ENCODE measurements at regions not wholly inside any gene's neighbourhood (a gene's known extent, or its start where the extent isn't known, plus 50 kb on each side); places are given as distances from the start of the nearest gene placed in this dataset.

- H3K79me2 ChIP-seq (ENCODE audit: insufficient read depth, low read length): peaks cover 100% of the 10 kb centered on the region
- peaks cover 40% of the 10 kb centered on the region for H3K36me3 ChIP-seq (ENCODE audit: low read length)
- TF ChIP-seq CTCF (IDR thresholded peaks at IDR 0.05; ENCODE audit: insufficient read depth, low read length, poor library complexity, severe bottlenecking) (no peak), EZH2phosphoT487 (conservative IDR thresholded peaks at IDR 0.05; ENCODE audit: low read length) (no peak)
- no peaks in the 10 kb centered on the region for H3K27me3 ChIP-seq (ENCODE audit: low read length)
- H3K27ac ChIP-seq (ENCODE audit: low read depth, low read length): peak overlapping the region; percentile 90
- H3K4me3 ChIP-seq (ENCODE audit: insufficient read depth, low read length, poor library complexity, severe bottlenecking): peak overlapping the region; percentile 55
- peaks cover 34% of the 10 kb centered on the region for H3F3A ChIP-seq (ENCODE audit: insufficient read depth)
- no peaks in the 10 kb centered on the region for H3K9me3 ChIP-seq (ENCODE audit: insufficient read depth, low read length)
- H3K9ac ChIP-seq (ENCODE audit: low read length): peak overlapping the region; percentile 59
- H3K9me2 ChIP-seq (replicated peaks; ENCODE audit: insufficient read depth, low read length): no peaks in the 10 kb centered on the region
- H2AFZ ChIP-seq (ENCODE audit: low read depth, low read length, severe bottlenecking): no peak overlapping the region
- peak overlapping the region; percentile 100 for H3K4me2 ChIP-seq (ENCODE audit: low read depth, low read length, poor library complexity, severe bottlenecking)
- H4K20me1 ChIP-seq (ENCODE audit: low read depth, low read length): peaks cover 3% of the 10 kb centered on the region; the same call in 1 of the 2 replicates
Measured at GRCh38 chr1:198929111-198929604, 290.3 kb downstream of the PTPRC start.

- Histone ChIP-seq H3K36me3 (ENCODE audit: low read length) (peaks cover 36% of the 10 kb centered on the region), H3K9me2 (replicated peaks; ENCODE audit: insufficient read depth, low read length) (no peaks in the 10 kb centered on the region), H3K9ac (ENCODE audit: low read length) (peak overlapping the region; percentile 59), H2AFZ (ENCODE audit: low read depth, low read length, severe bottlenecking) (no peak overlapping the region), H3K9me3 (ENCODE audit: insufficient read depth, low read length) (no peaks in the 10 kb centered on the region), H3F3A (ENCODE audit: insufficient read depth) (peaks cover 39% of the 10 kb centered on the region), H3K27me3 (ENCODE audit: low read length) (no peaks in the 10 kb centered on the region), H4K20me1 (ENCODE audit: low read depth, low read length) (no peaks in the 10 kb centered on the region; the same call in 1 of the 2 replicates), H3K4me2 (ENCODE audit: low read depth, low read length, poor library complexity, severe bottlenecking) (peak overlapping the region; percentile 100), H3K79me2 (ENCODE audit: insufficient read depth, low read length) (peaks cover 100% of the 10 kb centered on the region), H3K4me3 (ENCODE audit: insufficient read depth, low read length, poor library complexity, severe bottlenecking) (peak overlapping the region; percentile 55), H3K27ac (ENCODE audit: low read depth, low read length) (peak overlapping the region; percentile 90)
- TF ChIP-seq EZH2phosphoT487 (conservative IDR thresholded peaks at IDR 0.05; ENCODE audit: low read length) (no peak), CTCF (IDR thresholded peaks at IDR 0.05; ENCODE audit: insufficient read depth, low read length, poor library complexity, severe bottlenecking) (no peak)
Measured at GRCh38 chr1:198929961-198930599, 291.2 kb downstream of the PTPRC start.

- no peaks in the 10 kb centered on the region; the same call in 1 of the 2 replicates for H4K20me1 ChIP-seq (ENCODE audit: low read depth, low read length)
- no peak overlapping the region for H2AFZ ChIP-seq (ENCODE audit: low read depth, low read length, severe bottlenecking)
- no peak for TF ChIP-seq CTCF (IDR thresholded peaks at IDR 0.05; ENCODE audit: insufficient read depth, low read length, poor library complexity, severe bottlenecking)
- no peak for TF ChIP-seq EZH2phosphoT487 (conservative IDR thresholded peaks at IDR 0.05; ENCODE audit: low read length)
Measured at GRCh38 chr1:198932351-198932991, 293.6 kb downstream of the PTPRC start.

More at GRCh38 chr1:198932351-198932991, 293.6 kb downstream of the PTPRC start:
- H3K4me3 ChIP-seq (ENCODE audit: insufficient read depth, low read length, poor library complexity, severe bottlenecking): peak overlapping the region; percentile 77
- H3K9ac ChIP-seq (ENCODE audit: low read length): peak overlapping the region; percentile 70
- H3K27ac ChIP-seq (ENCODE audit: low read depth, low read length): peak overlapping the region; percentile 90
- peaks cover 99% of the 10 kb centered on the region for H3K79me2 ChIP-seq (ENCODE audit: insufficient read depth, low read length)
- H3K9me3 ChIP-seq (ENCODE audit: insufficient read depth, low read length): no peaks in the 10 kb centered on the region
- H3F3A ChIP-seq (ENCODE audit: insufficient read depth): peaks cover 51% of the 10 kb centered on the region
- H3K9me2 ChIP-seq (replicated peaks; ENCODE audit: insufficient read depth, low read length): no peaks in the 10 kb centered on the region
- H3K27me3 ChIP-seq (ENCODE audit: low read length): no peaks in the 10 kb centered on the region
- peak overlapping the region; percentile 100 for H3K4me2 ChIP-seq (ENCODE audit: low read depth, low read length, poor library complexity, severe bottlenecking)
- peaks cover 27% of the 10 kb centered on the region for H3K36me3 ChIP-seq (ENCODE audit: low read length)
